Inflammatory macrophage treated with lipopolysaccharide for 4 hours (primary cell): ENCODE measurements at regions not wholly inside any gene's neighbourhood (a gene's known extent, or its start where the extent isn't known, plus 50 kb on each side); places are given as distances from the start of the nearest gene placed in this dataset.

Experiments used
- DNase-seq: peaks from one replicate; pipeline ENCODE4 v3.0.0-alpha.2; 2020

- DNase-seq: no peak
Observed at GRCh38 chr7:80288175-80289122, 153.8 kb downstream of the GNAI1 start.

DNA sequence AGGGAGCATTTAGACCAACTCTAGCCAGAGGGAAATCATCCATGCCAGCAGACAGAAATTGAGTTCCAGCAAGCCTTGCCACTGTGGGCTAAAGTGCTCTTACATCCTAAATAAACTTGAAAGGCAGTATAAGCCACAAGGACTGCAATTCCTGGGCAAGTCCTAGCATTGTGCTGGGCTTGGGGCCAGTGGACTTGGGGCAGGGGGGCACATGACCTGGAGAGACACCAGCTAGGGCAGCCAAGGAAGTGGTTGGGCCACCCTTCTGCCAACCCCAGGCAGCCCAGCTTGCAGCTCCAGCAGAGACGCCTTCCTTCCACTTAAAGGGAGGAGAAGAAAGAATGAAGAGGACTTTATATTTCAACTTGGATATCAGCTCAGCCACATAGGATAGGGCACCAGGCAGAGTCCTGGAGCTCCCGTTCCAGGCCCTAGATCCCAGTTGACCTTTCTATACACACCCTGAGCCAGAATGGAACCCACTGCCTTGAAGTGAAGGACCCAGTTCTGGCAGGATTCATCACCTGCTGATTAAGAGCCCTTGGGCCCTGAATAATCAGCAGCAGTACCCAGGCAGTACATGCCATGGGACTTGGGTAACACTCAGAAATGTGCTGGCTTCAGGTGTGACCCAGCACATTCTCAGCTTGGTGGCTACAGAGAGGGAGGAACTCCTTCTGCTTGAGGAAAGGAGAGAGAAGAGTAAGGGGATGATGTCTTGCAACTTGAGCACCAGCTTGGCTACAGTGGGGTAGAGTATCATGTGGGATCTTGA is 153.0 kb downstream of the GNAI1 start:
- DNase-seq: no peak

DNA sequence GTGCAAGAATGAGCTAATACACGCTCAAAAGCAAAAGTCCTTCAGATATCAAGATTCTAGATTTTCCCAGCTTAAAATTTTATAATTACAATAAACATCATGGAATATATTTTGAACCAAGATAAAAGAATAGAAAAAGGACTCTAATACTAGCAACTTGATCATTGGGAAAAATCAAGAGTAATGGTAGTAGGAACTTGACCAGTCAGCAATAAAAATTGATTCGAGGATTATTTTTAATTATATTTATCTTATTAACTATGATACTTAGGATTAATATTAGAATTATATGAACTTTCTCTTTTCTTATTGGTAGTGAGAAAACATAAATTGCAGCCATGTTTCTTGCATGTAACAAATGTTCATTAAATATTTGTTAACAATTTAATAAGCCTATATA is 152.0 kb downstream of the GNAI1 start:
- no peak for DNase-seq

DNA sequence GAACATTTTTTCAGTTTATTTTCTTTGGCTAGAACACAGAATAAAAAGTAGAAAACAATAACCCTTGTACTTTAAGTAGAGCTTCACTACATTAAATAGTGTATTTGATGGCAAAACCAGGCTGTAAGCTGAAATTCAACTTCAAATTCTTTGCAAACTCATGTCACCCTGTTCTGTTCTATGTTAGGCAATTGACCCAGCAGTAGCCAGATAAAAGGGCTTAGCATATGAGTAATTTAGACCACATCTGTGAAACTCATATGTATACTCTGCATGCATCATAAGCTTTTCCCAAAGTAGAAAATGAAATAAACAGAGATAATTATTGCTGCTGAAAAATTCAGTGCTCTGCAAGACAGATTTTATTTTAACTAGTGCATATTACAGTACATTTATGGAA is 150.2 kb downstream of the GNAI1 start:
- DNase-seq: no peak

- DNase-seq: no peak
Observed at GRCh38 chr7:80279760-80280159, 145.1 kb downstream of the GNAI1 start.

DNA sequence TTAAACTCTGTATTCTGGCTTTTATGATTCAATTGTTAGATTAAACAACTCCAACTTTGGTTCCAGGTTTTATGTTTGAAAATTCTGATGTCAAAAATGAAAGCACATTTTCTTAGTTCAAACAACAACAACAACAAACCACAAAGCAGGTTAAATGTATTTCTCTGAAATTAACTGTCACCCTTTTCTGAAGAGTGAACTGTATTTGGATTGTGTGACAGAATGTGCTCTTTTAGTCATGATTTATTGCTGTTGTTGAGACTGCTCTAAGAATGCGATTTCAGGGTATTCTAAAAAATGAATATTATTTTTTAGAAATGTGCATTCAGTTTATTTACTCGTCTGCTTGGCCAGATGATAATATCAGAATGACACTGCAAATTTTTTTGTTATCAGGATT is 144.1 kb downstream of the GNAI1 start:
- no peak for DNase-seq

GRCh38 chr7:80277434-80278427 is 143.1 kb downstream of the GNAI1 start:
- DNase-seq: no peak
